Testis (tissue), 2 donors: ENCODE measurements at regions not wholly inside any gene's neighbourhood (a gene's known extent, or its start where the extent isn't known, plus 50 kb on each side); places are given as distances from the start of the nearest gene placed in this dataset.

ENCODE experiments used
- POLR2A ChIP-seq: fragments of 450-650 bp; IDR thresholded peaks from one replicate; pipeline ENCODE4 v1.6.1; 2017; ENCODE audit warnings: antibody characterized with exemption, mild to moderate bottlenecking, moderate library complexity
- TF ChIP-seq, protein P1 (sequence below), 3 experiments: fragments of 450-650 bp in 2 of 3; fragments of 200-600 bp in 1 of 3; sonication (generic) in 1 of 3; IDR thresholded peaks; one replicate each; pipeline ENCODE4 v1.5.1; 2016 to 2019; ENCODE audit warnings: antibody characterized with exemption in 3 of 3, mild to moderate bottlenecking in 2 of 3, moderate library complexity in 1 of 3

DNA sequence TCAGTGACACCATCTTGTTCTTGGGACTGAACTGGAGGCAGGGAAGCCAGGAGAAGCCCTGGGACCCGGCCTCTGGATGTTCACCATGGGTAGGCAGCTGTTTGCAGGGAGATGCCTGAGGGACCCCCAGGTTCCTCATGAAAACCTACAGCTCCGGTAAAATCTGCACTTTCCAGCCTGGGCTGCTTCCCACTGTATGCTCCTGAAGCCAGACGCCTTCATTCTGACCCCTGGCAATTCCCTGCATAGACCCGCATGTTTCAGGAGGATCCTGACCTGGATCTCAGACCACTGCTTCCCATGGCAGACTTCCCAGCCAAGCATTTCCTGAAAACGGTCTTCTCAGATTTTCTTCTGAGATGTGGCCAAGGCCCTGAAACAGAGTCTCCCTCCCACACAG is 306.7 kb downstream of the PREX1 start:
- TF ChIP-seq, protein P1, sequence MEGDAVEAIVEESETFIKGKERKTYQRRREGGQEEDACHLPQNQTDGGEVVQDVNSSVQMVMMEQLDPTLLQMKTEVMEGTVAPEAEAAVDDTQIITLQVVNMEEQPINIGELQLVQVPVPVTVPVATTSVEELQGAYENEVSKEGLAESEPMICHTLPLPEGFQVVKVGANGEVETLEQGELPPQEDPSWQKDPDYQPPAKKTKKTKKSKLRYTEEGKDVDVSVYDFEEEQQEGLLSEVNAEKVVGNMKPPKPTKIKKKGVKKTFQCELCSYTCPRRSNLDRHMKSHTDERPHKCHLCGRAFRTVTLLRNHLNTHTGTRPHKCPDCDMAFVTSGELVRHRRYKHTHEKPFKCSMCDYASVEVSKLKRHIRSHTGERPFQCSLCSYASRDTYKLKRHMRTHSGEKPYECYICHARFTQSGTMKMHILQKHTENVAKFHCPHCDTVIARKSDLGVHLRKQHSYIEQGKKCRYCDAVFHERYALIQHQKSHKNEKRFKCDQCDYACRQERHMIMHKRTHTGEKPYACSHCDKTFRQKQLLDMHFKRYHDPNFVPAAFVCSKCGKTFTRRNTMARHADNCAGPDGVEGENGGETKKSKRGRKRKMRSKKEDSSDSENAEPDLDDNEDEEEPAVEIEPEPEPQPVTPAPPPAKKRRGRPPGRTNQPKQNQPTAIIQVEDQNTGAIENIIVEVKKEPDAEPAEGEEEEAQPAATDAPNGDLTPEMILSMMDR (IDR thresholded peaks at IDR 0.05): no peak
- TF ChIP-seq POLR2A: no peak
